Activated T-cell treated with anti-CD3 and anti-CD28 coated beads for 24 hours (primary cell): ENCODE measurements at regions not wholly inside any gene's neighbourhood (a gene's known extent, or its start where the extent isn't known, plus 50 kb on each side); places are given as distances from the start of the nearest gene placed in this dataset.
A peak's percentile ranks its signal among the peaks of the same experiment; 100 is the strongest.

ENCODE experiments used
- DNase-seq: peaks from one replicate; pipeline ENCODE4 v3.0.0-alpha.2; 2020; ENCODE audit warnings: low read depth

DNA sequence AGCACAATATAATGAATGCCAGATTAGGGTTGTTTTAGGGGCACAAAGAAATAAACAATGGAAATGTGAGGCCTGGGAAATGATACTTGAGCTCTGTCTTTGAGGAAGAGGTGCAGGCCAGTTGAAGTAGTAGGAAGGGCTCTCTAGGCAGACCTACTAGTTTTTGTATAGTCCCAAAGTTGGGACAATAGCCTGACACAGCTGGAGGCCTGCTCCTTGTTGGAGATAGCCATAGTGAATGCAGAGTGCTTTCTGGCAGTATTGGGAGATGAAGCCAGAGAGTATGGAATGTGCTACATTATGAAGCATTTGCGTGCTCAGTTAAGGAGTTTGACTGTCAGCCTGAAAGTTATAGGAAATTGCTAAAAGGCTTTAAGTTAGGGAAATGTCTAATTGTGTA is 251.2 kb upstream of the ZPLD1 start:
- DNase-seq: no peak

DNA sequence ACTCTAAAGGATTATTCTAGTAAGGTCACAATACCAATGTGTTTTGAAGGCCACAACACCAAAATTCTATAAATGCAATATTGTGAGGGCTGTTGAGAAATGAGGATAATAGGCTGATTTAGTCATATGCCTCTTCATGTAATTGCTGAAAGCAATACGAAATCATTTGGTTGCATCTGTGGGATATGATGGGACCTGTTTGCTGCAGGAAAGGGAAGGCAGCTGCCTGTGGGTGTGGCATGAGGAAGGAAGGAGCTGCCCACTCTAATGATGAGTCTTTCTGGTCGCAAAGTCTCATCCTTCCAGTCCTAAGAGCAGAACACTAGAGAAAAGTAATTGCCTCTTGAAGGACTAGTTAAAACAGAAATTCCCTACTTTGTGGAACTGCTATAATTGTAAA is 245.3 kb upstream of the ZPLD1 start:
- DNase-seq: no peak

DNA sequence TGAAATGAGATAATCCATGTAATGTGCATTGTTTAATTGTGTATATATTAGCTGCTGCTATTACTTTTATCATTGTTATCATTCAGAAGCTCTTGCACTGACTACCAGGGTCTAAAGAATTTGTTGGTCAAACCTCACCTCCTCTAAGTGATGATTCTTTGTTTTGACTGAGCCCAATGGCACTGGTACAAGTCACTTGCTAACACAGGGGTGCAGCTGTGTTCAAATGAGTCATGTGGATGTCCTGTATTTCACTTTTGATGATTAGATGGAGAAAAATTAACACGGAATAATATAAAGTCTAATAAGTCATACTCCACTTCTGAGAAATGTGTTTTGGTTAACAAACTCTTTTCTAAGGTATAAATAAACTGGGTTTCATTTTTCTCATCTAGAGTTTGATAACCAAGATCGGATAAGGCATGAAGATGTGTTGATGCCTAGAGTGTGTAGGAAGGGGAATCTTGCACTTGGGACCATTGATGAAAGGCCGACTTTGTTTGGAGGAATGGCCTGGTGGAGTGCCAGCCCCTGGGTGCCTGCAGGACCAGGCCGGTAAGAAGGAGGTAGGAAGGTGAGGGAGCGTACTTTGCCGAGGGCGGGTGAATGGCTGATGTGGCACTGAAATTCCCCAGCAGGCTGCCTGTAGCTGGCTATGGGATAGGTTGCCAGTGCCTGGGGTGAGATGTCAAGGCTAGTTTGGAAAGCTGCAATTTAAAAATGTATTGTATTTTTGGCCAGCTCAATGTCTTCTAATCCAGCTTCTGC is 244.7 kb upstream of the ZPLD1 start:
- DNase-seq: no peak

DNA sequence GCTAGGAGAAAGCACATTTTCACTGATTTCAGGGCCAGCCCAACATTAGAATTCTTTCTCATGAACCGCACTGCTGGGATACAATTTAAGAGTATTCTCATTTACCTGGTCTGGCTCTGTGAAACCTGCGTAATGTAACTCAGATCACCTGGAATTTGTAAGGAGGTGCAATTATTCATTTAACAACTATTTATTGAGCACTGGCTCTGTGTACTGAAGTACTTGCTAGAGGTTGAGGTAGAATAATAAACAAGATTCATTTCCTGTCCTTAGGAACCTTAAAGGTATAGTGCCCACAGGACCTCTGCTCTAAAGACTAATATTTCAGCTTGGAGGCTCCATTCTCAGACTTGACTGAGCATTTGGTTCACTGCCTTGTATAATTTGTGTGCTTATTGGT is 242.2 kb upstream of the ZPLD1 start:
- no peak for DNase-seq

DNA sequence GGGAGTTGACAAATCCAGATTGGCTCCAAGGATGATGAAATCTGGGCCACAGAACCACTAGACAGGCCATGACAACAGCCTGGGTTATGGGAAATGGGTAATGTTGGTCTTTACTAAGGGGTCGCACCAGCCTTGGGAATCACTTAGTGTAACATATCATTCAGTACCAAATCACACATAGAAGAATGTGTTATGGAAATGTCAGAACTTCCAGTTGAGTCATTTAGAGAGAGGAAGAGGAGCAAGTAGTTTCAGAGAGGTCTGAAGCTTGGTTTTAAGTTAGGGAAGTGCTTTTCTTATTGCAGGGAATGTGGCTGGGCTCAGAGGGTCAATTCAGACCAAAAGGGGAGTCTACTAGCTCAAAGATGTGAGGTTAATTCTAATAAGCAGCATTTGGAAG is 241.6 kb upstream of the ZPLD1 start:
- no peak for DNase-seq

DNA sequence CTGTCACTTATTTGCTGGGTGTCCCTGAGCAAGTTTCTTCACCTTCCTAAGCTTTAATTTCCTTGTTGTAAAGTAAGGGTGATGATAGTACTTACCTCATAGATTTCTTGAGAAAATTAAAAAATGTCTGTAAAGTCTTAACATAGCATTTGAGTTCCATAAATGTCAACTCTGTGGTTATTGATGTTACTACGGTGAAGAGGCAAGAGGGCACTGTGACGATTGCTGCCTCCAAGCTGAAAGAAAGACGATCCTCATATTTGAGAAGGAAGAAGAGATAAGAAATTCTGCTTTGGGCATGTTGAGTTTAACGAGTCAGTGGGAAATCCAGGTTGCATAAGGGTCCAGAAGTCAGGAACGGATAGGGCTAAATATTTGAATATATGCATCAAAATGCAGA is 240.8 kb upstream of the ZPLD1 start:
- no peak for DNase-seq

DNA sequence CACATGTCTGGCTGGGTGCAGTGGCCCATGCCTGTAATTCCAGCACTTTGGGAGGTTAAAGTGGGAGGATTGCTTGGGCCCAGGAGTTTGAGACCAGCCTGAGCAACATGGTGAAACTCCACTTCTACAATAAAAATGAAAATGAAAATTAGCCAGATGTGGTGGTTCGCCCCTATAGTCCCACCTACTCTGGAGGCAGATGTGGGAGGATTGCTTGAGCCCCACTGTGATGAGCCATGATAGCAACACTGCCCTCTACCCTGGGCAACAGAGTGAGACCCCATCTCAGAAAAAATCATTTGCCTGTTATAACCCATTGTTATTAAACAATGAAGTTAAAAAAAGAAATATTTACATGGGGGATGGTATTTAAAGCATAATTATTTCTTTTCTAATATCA is 240.1 kb upstream of the ZPLD1 start:
- no peak for DNase-seq

DNA sequence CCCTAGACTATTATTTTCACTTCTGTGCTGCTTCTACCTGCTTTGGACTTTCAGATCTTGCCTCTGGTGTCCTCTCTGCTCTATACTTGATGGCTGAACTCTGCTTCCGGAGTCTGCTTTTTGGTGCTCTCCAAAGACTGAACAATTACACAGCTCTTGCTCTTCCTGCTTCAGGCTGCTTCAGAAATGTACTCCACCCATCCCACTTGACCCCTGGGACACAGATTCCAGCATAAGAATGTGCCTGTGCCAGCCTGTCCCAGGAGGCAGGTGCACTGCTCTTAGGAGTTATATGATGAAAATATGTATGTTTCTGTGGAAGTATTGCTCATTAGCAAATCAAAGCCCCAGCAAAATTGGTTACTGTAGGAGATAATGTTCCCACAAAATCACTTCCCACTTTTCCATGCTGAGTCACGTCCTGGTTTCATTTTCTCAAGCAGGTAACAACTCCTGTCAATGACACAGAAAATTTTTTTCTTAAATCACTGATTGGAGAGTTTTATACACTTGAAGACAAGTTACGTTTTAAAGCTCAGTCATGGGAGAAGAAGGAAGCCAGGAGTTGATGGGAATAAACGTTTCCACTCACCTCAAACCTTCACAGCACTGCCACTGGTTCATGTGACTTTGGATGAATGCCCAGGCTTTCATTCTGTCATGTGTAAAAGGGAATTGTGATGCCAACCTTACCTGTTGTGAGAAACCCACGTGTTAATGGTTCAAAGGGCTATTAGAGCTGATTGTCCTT is 239.4 kb upstream of the ZPLD1 start:
- no peak for DNase-seq

DNA sequence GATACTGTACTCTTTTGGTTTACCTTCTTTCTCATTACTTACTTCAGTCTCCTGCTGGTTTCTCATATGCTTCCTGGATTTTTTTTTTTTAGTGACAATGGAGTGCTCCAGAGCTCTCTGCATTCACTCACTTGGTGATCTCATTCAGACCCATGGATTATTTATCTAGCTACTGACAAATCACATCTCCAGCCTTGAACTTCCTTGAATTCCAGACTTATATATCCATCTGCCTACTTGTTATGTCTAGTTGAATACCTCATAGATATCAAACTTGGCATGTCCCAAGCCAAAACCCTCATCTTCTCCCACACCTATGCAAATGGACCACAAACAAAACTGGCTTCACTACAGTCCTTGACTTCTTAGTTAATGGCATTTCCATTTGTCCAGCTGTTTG is 234.7 kb upstream of the ZPLD1 start:
- DNase-seq: no peak

DNA sequence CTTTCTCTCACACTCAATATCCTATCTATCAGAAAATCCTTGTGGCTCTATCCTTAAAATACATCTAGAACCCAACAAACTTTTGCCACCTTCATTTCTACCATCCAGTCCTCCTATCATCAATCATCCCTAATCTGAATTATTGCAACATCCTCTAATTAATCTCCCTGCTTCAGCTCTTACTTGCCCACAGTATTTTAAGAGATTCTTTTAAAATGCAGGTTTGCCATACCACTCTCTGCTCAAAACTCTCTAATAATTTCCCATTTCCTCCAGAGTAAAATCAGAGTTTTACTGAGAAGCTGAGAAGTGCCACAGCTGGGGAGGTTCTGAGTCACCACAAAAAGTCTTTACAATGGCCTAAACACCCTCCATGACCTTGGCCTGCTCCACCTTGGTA is 234.3 kb upstream of the ZPLD1 start:
- no peak for DNase-seq

DNA sequence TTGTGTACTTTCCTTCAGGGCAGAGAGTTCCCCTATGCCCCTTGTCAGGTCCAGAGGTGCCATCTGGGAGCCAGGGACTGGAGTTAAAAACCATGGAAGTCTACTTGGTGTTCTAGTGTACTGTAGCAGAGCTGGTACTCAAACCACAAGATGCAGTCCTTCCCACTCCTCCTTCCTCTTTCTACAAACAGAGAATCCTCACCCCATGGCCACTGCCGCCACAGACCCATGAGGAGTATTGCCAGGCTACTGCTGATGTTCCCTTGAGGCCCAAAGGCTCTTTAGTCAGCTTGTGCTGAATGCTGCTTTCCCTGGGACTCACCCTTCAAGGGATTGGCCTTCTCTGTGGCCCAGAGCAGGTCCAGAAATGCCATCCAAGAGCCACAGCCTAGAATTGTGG is 229.2 kb upstream of the ZPLD1 start:
- DNase-seq: no peak

DNA sequence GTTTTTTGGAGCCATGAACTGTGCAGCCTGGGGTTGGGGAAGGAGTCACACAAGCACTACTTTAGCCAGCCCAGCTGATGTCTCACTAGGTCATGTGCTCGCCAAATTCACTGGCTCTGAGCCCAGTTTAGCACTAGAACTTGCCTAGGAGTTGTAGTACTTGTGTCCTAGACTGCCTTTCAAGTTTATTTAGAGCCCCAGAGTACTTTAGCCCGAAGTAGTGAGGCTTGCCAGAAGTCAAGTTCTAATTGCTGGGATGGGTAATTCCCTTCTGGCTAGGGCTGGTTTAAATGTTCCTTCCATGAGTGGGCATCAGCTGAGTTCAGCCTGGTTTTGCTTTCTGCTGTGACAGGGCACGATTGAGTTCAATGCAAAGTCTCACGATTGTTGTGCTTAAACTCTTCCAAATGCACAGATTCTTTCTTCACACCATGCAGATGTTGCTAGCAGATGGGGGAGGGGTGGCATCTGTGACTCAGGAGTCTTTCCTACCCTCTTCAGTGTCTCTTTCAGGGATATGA is 228.2 kb upstream of the ZPLD1 start:
- no peak for DNase-seq

DNA sequence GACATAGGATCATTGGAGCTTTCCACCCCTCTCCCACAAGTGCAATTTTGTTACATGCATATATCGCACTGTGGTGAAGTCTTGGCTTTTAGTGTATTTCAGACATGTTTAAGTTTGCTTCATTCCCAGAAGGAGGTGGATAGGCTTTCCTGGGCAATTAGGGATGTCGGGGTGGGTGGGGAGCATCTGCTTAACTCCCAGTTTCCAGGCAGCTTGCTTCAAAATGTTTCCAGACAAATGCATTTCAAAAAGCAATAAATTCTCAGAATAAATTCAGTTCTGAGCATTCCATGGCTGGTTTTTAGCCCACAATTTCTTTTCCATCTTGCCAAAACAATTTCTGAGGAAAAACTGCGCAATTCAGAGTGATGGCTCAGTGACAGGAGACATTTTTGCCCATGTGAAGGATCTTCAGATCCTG is 227.7 kb upstream of the ZPLD1 start:
- no peak for DNase-seq

DNA sequence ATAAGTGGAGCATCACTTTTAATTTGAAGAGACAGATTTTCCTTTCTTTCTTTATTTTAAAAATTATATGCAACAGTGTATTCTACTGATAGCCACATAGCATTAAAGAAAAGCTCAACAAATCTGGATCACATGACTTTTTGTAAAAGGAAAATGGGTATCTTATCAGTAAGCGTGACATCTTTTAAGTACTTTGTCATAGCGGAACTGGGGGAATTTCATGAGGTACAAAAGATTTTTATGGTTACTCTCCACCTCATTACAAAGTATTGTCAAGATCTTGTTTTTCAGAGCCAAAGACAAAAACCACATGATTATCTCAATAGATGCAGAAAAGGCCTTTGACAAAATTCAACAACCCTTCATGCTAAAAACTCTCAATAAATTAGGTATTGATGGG is 219.6 kb upstream of the ZPLD1 start:
- DNase-seq: no peak

DNA sequence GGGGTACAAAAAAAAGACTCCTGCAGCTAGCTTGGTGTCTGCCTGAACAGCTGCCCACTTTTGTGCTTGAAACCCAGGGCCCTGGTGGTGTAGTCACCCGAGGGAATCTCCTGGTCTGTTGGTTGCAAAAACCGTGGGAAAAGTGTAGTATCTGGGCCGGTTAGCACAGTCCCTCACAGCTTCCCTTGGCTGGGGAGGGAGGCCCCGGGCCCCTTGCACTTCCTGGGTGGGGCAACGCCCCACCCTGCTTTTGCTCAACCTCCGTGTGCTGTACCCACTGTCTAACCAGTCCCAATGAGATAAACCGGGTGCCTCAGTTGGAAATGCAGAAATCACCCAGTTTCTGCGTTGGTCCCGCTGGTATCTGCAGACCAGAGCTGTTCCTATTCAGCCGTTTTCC is 211.7 kb upstream of the ZPLD1 start:
- DNase-seq: no peak

DNA sequence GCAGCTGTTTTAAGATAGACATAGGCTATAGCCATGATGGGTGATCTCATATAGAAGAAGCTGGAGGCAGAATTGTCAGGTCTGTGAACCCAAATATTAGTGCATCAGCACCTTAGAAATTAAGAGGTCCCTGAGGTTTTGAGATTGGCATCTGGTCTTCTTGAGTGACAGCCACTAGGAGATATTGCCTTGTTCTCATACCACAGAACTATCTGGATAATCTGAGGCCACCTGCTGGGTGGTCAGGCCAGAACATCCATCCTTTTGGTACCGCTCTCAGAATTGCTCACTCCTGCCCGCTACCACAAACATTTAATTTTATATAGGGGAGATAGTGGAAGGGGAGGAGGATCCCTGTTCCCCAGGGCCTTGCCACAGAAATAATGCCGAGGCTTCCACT is 210.6 kb upstream of the ZPLD1 start:
- no peak for DNase-seq

DNA sequence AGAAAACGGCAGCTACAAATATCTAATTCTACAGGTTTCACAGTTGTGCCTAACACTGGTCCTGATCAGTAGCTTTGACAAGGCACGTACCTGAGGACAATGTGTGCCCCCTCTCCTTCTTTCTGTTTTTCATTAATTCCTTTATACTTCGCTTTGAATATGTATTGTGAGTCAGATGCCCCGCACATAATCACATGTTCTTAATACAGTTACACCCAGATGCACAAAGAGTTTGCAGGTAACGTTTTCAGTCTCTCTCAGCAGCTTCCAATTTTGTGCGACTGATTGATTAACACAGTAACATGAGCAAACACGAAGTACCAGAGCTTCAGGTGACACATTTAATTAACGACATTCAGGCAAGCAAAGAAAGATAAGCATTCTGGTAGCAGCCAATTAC is 209.8 kb upstream of the ZPLD1 start:
- DNase-seq: no peak

DNA sequence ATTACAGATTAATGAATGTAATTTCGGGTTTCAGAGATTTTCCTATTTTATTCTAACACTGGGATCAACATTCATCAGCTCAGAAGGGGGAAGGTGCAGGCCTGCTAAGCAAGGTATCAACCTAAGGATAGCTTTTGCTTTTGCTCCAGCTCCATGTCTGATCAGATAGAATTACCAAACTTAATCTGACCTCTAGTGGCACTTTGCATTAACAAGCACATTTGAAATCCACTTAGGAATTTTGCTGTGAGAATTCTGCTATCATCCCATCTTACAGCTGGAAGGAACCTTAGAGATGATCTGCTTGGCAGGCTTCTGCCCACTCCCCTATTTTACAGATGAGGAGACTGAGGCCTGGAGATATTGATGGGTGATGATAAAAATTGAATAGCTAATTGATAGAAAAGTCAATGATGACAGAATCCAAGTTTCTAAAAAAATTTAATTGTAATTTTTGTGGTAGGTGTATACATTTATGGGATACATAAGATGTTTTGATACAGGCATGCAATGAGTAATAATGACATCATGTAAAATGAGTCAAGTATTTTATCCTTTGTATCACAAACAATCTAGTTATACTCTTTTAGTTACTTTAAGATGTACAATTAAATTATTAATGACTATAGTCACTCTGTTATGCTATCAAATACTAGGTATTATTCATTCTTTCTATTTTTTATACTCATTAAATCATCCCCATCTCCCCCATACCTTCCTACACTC is 209.2 kb upstream of the ZPLD1 start:
- DNase-seq: no peak

DNA sequence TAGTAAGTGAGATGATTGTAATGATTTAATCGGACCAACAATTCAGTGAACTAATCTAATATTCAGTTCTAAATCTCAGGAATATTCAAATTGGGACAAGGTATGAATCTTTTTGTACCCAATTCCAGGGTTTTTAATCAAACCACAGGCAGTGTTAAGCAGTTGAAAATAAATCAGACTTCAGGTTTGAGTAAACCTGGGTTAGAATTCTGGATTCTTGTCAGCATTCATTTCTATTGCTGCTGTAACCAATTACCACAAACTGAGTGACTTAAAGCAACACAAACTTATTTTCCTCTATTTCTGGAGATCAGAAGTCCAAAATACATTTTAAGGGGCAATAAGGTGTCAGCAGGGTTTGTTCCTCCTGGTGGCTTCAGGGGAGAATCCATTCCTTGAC is 208.4 kb upstream of the ZPLD1 start:
- no peak for DNase-seq

DNA sequence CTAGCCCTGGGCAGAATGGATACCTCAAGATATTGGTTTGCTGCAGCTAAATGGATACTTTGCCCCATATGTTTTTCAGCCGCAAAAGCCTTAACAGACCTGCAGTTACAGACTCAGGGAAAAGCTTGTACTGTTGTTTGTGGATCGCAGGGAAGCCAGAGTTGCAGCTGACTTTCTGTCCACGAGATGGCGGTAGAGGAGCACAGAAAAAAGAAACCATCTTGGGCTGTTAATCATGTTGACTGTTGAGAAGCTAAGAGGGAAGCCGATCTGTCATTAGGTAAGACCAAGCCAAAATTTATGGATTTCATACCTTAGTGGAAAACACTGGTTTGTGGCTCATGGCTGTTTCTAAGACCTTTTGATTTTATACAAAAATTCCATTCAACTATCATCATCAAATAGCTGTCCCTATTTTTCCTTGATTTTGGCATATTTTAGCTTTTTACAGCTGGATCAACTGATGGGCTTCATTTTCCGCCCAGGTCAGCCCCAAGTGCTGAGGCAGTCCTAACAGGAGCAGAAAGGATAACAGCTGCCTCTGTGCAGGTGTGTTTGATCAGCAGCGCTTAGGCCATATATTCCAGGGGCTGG is 205.7 kb upstream of the ZPLD1 start:
- peak; percentile 72 for DNase-seq

DNA sequence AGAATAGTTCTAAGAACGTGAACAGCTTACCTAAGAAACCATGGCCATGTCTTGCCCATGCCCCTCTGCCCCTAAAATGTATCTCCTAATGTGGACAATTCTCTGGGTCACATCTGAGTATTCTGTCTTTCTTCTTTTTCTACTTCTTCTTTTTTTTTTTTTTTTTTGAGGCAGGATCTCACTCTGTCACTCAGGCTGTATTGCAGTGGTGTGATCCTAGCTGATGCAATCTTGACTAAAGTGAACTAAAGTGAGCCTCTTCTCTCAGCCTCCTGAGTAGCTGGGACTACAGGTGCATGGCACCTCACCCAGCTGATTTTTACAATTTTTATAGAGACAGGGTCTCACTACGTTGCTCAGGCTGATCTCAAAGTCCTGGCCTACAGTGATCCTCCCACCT is 204.8 kb upstream of the ZPLD1 start:
- DNase-seq: no peak

DNA sequence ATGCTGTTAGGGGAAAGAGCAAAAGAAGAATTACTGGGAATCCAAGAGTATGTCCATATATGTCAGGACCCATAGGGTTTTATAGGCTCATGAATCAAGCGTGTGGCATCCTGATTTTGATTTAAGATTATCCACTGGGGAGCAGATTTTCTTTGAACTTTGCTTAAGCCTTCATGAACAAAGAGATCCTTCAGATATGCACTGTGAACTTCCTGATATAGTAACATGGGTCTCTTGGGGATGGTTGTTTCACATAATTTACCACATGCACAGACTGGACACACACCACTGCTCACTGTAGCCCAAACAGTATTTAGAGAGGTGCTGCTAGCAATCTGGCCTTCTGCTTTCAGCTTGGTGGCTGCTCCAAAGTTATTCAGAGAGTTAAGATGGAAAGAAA is 200.9 kb upstream of the ZPLD1 start:
- DNase-seq: no peak

DNA sequence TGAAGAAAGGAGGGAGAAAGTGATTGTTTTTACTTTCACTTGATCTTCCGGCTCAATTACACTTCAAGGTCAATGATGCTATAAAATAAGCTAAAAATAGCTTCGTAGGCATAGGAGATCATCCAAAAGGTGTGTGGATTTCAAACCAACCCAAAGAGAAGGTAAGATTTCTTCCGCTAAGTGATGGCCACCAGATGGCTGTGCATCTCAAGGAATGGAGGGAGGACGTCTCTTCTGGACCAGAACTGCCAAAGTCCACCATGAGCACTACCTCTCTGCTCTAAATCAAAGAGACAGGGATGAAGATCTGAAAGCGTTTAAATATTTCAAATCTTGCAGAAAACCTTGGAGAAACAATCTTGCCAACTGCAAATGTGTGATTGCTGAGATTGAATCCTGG is 199.1 kb upstream of the ZPLD1 start:
- DNase-seq: no peak
